ENCODE measurements at regions not wholly inside any gene's neighbourhood (a gene's known extent, or its start where the extent isn't known, plus 50 kb on each side); places are given as distances from the start of the nearest gene placed in this dataset.

DNA sequence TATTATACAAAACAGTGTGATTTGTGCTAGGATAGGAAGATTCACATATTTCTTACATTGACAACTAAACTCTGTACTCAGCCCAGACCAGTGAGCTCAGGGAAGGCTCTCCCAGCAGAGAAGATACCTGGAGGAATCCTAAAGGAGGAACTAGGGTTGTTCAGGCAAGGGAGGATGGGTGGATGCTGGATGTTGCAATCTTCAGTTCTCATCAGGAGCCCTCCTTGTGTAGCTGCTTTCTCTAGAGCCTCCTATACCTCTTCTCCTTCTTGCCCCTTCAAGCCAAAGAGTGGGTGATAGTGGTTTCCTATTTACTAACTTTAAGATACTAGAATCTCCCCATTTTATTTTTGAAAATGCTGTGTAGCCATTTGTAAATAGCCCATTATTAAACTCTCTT, 117.3 kb downstream of the NKX6-1 start:
- no peak for DNase-seq
- H3K27ac Mint-ChIP-seq (ENCODE audit: unreplicated experiment), result no peak overlapping the region
- H3K9me3 Mint-ChIP-seq (ENCODE audit: low read depth, unreplicated experiment), result no peaks in the 10 kb centered on the region
- peaks cover 36% of the 10 kb centered on the region for H3K27me3 Mint-ChIP-seq (ENCODE audit: unreplicated experiment)
- no TSS peak for BruUV-seq (replicated peaks)
- no peaks in the 10 kb centered on the region for H3K4me1 Mint-ChIP-seq (ENCODE audit: low read depth, unreplicated experiment)
- intact Hi-C loops (cut with micrococcal nuclease; ENCODE audit: unreplicated experiment), result no loop called here
- CTCF ChIA-PET, result no interaction called here
- no peak for TF ChIP-seq CTCF (IDR thresholded peaks at IDR 0.05; ENCODE audit: unreplicated experiment)
- no peaks in the 10 kb centered on the region for H3K36me3 Mint-ChIP-seq (ENCODE audit: insufficient read depth, unreplicated experiment)
- no peak overlapping the region for H3K4me3 Mint-ChIP-seq (ENCODE audit: low read depth, unreplicated experiment)

- intact Hi-C loops (cut with micrococcal nuclease; ENCODE audit: unreplicated experiment), result no loop called here
- Mint-ChIP-seq H3K9me3 (ENCODE audit: low read depth, unreplicated experiment) (no peaks in the 10 kb centered on the region), H3K36me3 (ENCODE audit: insufficient read depth, unreplicated experiment) (no peaks in the 10 kb centered on the region), H3K4me1 (ENCODE audit: low read depth, unreplicated experiment) (no peaks in the 10 kb centered on the region), H3K4me3 (ENCODE audit: low read depth, unreplicated experiment) (no peak overlapping the region), H3K27me3 (ENCODE audit: unreplicated experiment) (peaks cover 25% of the 10 kb centered on the region), H3K27ac (ENCODE audit: unreplicated experiment) (no peak overlapping the region)
- TF ChIP-seq CTCF (IDR thresholded peaks at IDR 0.05; ENCODE audit: unreplicated experiment), result no peak
- DNase-seq, result no peak
- CTCF ChIA-PET, result no interaction called here
- BruUV-seq (replicated peaks), result no TSS peak
Observed at GRCh38 chr4:84379917-84380641, 119.0 kb downstream of the NKX6-1 start.

DNA sequence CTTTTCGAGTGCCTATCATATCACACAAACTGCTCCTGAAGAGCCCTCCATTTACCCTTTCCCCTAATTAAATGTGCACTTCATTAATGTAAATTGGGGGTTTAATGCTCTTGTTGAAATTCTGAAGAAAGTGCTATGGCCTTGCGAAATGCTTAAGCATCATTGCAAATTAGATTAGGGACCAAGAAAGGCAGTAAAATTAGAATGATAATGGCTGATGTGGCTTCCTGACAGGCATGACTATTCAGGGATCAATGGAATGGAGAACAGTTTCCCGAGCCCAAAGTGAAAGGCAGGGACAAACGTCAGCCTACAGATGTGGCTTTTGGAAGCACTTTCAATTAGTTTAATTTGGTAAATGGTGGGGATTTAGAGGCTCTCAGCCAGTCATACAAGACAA, 120.1 kb downstream of the NKX6-1 start:
- TF ChIP-seq CTCF (IDR thresholded peaks at IDR 0.05; ENCODE audit: unreplicated experiment), result no peak
- Mint-ChIP-seq H3K36me3 (ENCODE audit: insufficient read depth, unreplicated experiment) (no peaks in the 10 kb centered on the region), H3K4me3 (ENCODE audit: low read depth, unreplicated experiment) (no peak overlapping the region), H3K9me3 (ENCODE audit: low read depth, unreplicated experiment) (no peaks in the 10 kb centered on the region), H3K27ac (ENCODE audit: unreplicated experiment) (no peak overlapping the region), H3K27me3 (ENCODE audit: unreplicated experiment) (peaks cover 14% of the 10 kb centered on the region), H3K4me1 (ENCODE audit: low read depth, unreplicated experiment) (no peaks in the 10 kb centered on the region)
- CTCF ChIA-PET, result no interaction called here
- intact Hi-C loops (cut with micrococcal nuclease; ENCODE audit: unreplicated experiment), result no loop called here
- no TSS peak for BruUV-seq (replicated peaks)
- DNase-seq, result no peak

GRCh38 chr4:84378356-84378755, 120.7 kb downstream of the NKX6-1 start:
- no peaks in the 10 kb centered on the region for H3K9me3 Mint-ChIP-seq (ENCODE audit: low read depth, unreplicated experiment)
- CTCF ChIA-PET, result no interaction called here
- H3K36me3 Mint-ChIP-seq (ENCODE audit: insufficient read depth, unreplicated experiment), result no peaks in the 10 kb centered on the region
- intact Hi-C loops (cut with micrococcal nuclease; ENCODE audit: unreplicated experiment), result no loop called here
- H3K4me3 Mint-ChIP-seq (ENCODE audit: low read depth, unreplicated experiment), result no peak overlapping the region
- BruUV-seq (replicated peaks), result no TSS peak
- no peak for DNase-seq
- H3K27ac Mint-ChIP-seq (ENCODE audit: unreplicated experiment), result no peak overlapping the region
- H3K4me1 Mint-ChIP-seq (ENCODE audit: low read depth, unreplicated experiment), result no peaks in the 10 kb centered on the region
- no peak for TF ChIP-seq CTCF (IDR thresholded peaks at IDR 0.05; ENCODE audit: unreplicated experiment)
- peaks cover 13% of the 10 kb centered on the region for H3K27me3 Mint-ChIP-seq (ENCODE audit: unreplicated experiment)
